ENCODE measurements at regions not wholly inside any gene's neighbourhood (a gene's known extent, or its start where the extent isn't known, plus 50 kb on each side); places are given as distances from the start of the nearest gene placed in this dataset.

- no peak overlapping the region for H3K27ac ChIP-seq
- TF ChIP-seq CTCF (IDR thresholded peaks at IDR 0.05 in 8 of 11, conservative IDR thresholded peaks at IDR 0.05 in 3 of 11), result no peak
- H3K36me3 ChIP-seq, result no peaks in the 10 kb centered on the region
- no peak for DNase-seq
- H3K4me3 ChIP-seq, result no peak overlapping the region
- intact Hi-C loops (cut with DNase I; ENCODE audit: low total_unique reads), result no loop called here
- no peaks in the 10 kb centered on the region for H3K27me3 ChIP-seq (replicated peaks in 1 of 7)
- WGBS, 5 donors, result 48 to 100% (median 77%) methylated on average over 1 of the region's 1 CpG
- no peaks in the 10 kb centered on the region for H3K4me1 ChIP-seq
- H3K9me3 ChIP-seq, result peaks cover 0 to 18% (median 11%) of the 10 kb centered on the region in 8 donors
Observed at GRCh38 chr2:221129657-221130056, 442.4 kb downstream of the EPHA4 start.

- Histone ChIP-seq H3K27me3 (replicated peaks in 1 of 7) (no peaks in the 10 kb centered on the region), H3K36me3 (no peaks in the 10 kb centered on the region), H3K4me3 (no peak overlapping the region), H3K4me1 (no peaks in the 10 kb centered on the region), H3K27ac (no peak overlapping the region), H3K9me3 (peaks cover 0 to 18% (median 11%) of the 10 kb centered on the region in 8 donors)
- intact Hi-C loops (cut with DNase I; ENCODE audit: low total_unique reads), result no loop called here
- TF ChIP-seq POLR2AphosphoS5 (IDR thresholded peaks at IDR 0.05), result no peak
- 19 to 40% (median 30%) methylated on average over 1 of the region's 1 CpG for WGBS, 5 donors
- no peak for DNase-seq
Observed at GRCh38 chr2:221130431-221130830, 441.7 kb downstream of the EPHA4 start.

- TF ChIP-seq CTCF (IDR thresholded peaks at IDR 0.05 in 8 of 11, conservative IDR thresholded peaks at IDR 0.05 in 3 of 11) (no peak), POLR2A (IDR thresholded peaks at IDR 0.05) (no peak), POLR2AphosphoS5 (IDR thresholded peaks at IDR 0.05) (no peak)
- Histone ChIP-seq H3K27ac (no peak overlapping the region), H3K36me3 (no peaks in the 10 kb centered on the region), H3K27me3 (replicated peaks in 1 of 7) (no peaks in the 10 kb centered on the region), H3K4me1 (peaks cover 0 to 7% (median 0%) of the 10 kb centered on the region in 6 donors), H3K9me3 (no peaks in the 10 kb centered on the region), H3K4me3 (no peak overlapping the region)
- intact Hi-C loops (cut with DNase I; ENCODE audit: low total_unique reads), result no loop called here
- 65 to 73% (median 68%) methylated on average over 2 of the region's 2 CpGs for WGBS, 5 donors
- no peak for DNase-seq
Observed at GRCh38 chr2:221133941-221134340, 438.2 kb downstream of the EPHA4 start.

- no peaks in the 10 kb centered on the region for H3K9me3 ChIP-seq
- H3K36me3 ChIP-seq, result no peaks in the 10 kb centered on the region
- no peak overlapping the region for H3K4me3 ChIP-seq
- H3K27ac ChIP-seq, result no peak overlapping the region
- no peaks in the 10 kb centered on the region for H3K27me3 ChIP-seq (replicated peaks in 1 of 7)
- no peak for TF ChIP-seq POLR2AphosphoS5 (IDR thresholded peaks at IDR 0.05)
- TF ChIP-seq CTCF (IDR thresholded peaks at IDR 0.05 in 8 of 11, conservative IDR thresholded peaks at IDR 0.05 in 3 of 11), result no peak
- TF ChIP-seq POLR2A (IDR thresholded peaks at IDR 0.05), result no peak
- intact Hi-C loops (cut with DNase I; ENCODE audit: low total_unique reads), result no loop called here
- peaks cover 0 to 7% (median 0%) of the 10 kb centered on the region in 6 donors for H3K4me1 ChIP-seq
- 80 to 97% (median 87%) methylated on average over 3 of the region's 3 CpGs for WGBS, 5 donors
- no peak for DNase-seq
Observed at GRCh38 chr2:221134718-221135117, 437.4 kb downstream of the EPHA4 start.

GRCh38 chr2:221135699-221136098 is 436.4 kb downstream of the EPHA4 start:
- no peak overlapping the region for H3K27ac ChIP-seq
- TF ChIP-seq POLR2AphosphoS5 (IDR thresholded peaks at IDR 0.05) (no peak), POLR2A (IDR thresholded peaks at IDR 0.05) (no peak), CTCF (IDR thresholded peaks at IDR 0.05 in 8 of 11, conservative IDR thresholded peaks at IDR 0.05 in 3 of 11) (no peak)
- H3K4me3 ChIP-seq, result no peak overlapping the region
- 50 to 77% (median 69%) methylated on average over 1 of the region's 1 CpG for WGBS, 5 donors
- peaks cover 0 to 7% (median 0%) of the 10 kb centered on the region in 6 donors for H3K4me1 ChIP-seq
- no peaks in the 10 kb centered on the region for H3K36me3 ChIP-seq
- DNase-seq, result no peak
- intact Hi-C loops (cut with DNase I; ENCODE audit: low total_unique reads), result no loop called here
- no peaks in the 10 kb centered on the region for H3K9me3 ChIP-seq
- H3K27me3 ChIP-seq (replicated peaks in 1 of 7), result no peaks in the 10 kb centered on the region
